ENCODE measurements at regions not wholly inside any gene's neighbourhood (a gene's known extent, or its start where the extent isn't known, plus 50 kb on each side); places are given as distances from the start of the nearest gene placed in this dataset.

DNA sequence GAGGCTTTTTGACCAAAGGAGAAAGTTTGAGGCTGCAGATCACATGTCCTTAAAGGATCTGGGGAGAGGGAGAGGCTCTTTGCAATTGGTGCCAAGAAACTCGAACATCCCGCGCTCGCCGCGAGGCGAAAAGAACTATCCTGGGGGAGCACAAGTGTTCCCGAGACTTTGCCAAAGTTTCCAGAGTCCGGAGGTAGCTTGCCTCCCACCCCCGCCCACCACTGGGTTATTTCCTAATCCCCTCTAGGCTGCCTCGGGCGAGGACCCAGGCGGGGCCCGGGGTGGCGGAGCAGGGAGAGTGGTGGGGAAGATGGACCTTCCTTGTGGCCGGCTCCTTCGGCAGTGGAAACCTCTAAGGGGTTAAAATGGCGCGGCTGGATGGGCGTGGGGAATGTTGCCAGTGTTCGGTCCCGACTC lies 114.5 kb downstream of the KCNRG start:
- peak overlapping the region; percentile 62 to 79 (median 69) for H3K27ac ChIP-seq (replicated peaks in 1 of 4)
- no peaks in the 10 kb centered on the region for H3K9me3 ChIP-seq
- TF ChIP-seq POLR2AphosphoS5 (IDR thresholded peaks at IDR 0.05): no peak
- TF ChIP-seq POLR2A (IDR thresholded peaks at IDR 0.05; ENCODE audit: low read depth): no peak
- TF ChIP-seq EP300 (IDR thresholded peaks at IDR 0.05): no peak
- TF ChIP-seq, protein P1, sequence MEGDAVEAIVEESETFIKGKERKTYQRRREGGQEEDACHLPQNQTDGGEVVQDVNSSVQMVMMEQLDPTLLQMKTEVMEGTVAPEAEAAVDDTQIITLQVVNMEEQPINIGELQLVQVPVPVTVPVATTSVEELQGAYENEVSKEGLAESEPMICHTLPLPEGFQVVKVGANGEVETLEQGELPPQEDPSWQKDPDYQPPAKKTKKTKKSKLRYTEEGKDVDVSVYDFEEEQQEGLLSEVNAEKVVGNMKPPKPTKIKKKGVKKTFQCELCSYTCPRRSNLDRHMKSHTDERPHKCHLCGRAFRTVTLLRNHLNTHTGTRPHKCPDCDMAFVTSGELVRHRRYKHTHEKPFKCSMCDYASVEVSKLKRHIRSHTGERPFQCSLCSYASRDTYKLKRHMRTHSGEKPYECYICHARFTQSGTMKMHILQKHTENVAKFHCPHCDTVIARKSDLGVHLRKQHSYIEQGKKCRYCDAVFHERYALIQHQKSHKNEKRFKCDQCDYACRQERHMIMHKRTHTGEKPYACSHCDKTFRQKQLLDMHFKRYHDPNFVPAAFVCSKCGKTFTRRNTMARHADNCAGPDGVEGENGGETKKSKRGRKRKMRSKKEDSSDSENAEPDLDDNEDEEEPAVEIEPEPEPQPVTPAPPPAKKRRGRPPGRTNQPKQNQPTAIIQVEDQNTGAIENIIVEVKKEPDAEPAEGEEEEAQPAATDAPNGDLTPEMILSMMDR (IDR thresholded peaks at IDR 0.05): no peak
- 17% methylated on average over 9 of the region's 22 CpGs for WGBS
- peak overlapping the region; percentile 52 to 58 (median 53) for H3K4me3 ChIP-seq
- peak; percentile 87 for DNase-seq (ENCODE audit: extremely low spot score)
- peaks cover 3 to 70% (median 50%) of the 10 kb centered on the region in 4 donors for H3K27me3 ChIP-seq
- intact Hi-C loops (cut with DNase I): no loop called here
- peaks cover 10 to 63% (median 56%) of the 10 kb centered on the region in 4 donors for H3K4me1 ChIP-seq
- no peaks in the 10 kb centered on the region for H3K36me3 ChIP-seq

DNA sequence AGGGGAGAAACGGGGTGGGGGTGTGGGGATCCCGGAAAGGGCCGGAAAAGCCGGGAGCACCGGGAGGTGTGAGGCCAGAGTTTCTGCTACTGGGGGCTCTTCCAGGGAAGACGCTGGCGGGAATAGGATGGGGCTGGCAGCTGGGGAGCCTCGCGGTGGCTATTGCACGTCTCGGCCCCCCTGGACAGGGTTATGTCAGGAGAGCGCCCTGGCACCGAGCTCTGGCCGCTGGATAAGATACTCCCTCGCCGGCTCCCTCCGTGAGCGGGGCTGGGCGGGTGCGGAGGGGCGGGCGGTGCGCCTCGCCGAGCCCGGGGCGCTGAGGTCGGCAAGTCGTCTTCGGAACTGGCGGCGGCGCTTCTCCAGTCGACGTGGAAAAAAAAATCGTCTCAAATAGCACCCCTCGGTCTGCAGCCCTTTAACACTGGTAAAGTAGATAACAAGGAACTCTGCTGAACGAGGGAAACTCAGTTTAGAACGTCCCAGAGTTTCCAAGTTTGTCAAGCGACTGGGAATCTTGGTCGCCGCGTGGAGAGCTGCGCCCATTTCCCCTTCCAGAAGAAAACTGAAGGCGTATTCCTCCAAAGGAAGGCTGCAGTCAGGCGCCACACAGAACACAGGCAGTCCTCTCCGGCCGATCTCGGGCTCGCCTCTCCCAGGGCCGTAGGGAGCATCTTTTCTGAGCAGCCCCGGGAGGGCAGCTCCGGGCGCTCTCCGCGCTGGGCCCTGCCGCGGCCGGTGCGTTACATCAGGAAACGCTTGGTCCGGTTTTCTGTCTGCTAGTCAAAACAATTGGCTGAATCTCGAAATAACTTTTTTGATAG lies 115.1 kb downstream of the KCNRG start:
- peak overlapping the region; percentile 62 to 79 (median 69) for H3K27ac ChIP-seq (replicated peaks in 1 of 4)
- H3K4me3 ChIP-seq: peak overlapping the region; percentile 52 to 58 (median 53)
- peak; percentile 91 for DNase-seq (ENCODE audit: extremely low spot score)
- no peaks in the 10 kb centered on the region for H3K9me3 ChIP-seq
- TF ChIP-seq, protein P1 (IDR thresholded peaks at IDR 0.05): no peak
- TF ChIP-seq POLR2A (IDR thresholded peaks at IDR 0.05; ENCODE audit: low read depth): no peak
- peak; percentile 36 to 41 for TF ChIP-seq POLR2AphosphoS5 (IDR thresholded peaks at IDR 0.05)
- TF ChIP-seq EP300 (IDR thresholded peaks at IDR 0.05): no peak
- H3K27me3 ChIP-seq: peaks cover 3 to 70% (median 50%) of the 10 kb centered on the region in 4 donors
- intact Hi-C loops (cut with DNase I): no loop called here
- WGBS: 3% methylated on average over 46 of the region's 63 CpGs
- H3K4me1 ChIP-seq: peaks cover 10 to 63% (median 56%) of the 10 kb centered on the region in 4 donors
- H3K36me3 ChIP-seq: no peaks in the 10 kb centered on the region

DNA sequence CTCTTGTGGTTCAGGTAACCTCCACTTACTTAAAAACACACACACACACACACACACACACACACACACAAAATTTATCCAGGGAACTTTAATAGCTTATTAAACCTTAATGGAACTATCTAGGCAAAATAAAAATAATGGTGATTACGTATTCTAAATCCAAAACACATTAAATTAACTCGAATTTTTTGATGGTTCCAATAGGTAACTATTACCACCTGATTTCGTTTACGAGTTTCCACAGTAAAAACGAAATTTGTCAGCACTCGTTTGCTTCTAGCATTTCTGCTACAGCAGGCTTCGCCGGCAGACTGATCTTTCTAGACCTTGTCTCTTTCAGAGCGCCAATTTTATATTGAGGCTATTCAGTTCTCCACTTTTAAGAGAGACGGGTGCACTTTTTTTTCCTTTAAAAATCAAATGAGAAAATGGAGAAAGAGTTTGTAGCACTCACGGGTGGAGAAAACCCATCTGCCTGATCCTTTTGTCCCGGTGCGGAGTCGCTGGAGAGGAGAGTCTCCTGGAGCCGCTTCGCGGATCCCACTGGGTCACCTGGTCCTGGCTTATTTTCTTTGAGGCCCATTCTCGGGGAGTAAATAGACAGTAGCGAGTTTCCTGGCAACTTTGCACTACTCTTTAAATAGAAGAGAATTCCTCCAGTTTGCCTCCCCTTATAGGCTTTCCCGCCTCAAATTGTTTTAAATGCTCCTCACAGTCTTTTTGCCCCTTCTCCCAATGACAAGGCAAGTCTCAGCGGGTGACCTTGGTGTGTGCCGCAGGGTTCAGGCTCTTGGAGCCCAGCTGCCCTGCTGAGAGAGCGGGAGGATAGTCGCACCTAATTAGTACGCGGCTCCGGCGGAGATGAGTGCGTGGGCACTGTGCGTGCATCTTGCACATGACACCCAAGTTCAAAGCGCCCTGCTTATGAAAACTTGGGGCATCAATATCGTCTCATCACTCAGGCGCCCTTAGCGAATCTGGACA lies 117.0 kb downstream of the KCNRG start:
- peak overlapping the region in 1 of 4 donors; percentile 2 for H3K4me3 ChIP-seq
- peaks cover 3 to 68% (median 50%) of the 10 kb centered on the region in 4 donors for H3K27me3 ChIP-seq
- H3K9me3 ChIP-seq: no peaks in the 10 kb centered on the region
- H3K4me1 ChIP-seq: peaks cover 10 to 49% (median 41%) of the 10 kb centered on the region in 4 donors
- no peaks in the 10 kb centered on the region for H3K36me3 ChIP-seq
- peak; percentile 60 for DNase-seq (ENCODE audit: extremely low spot score)
- H3K27ac ChIP-seq (replicated peaks in 1 of 4): no peak overlapping the region
- whole genome bisulfite sequencing: 43% methylated on average over 34 of the region's 34 CpGs
- TF ChIP-seq, protein P1 (IDR thresholded peaks at IDR 0.05): no peak
- no peak for TF ChIP-seq EP300 (IDR thresholded peaks at IDR 0.05)
- no peak for TF ChIP-seq POLR2AphosphoS5 (IDR thresholded peaks at IDR 0.05)
- no peak for TF ChIP-seq POLR2A (IDR thresholded peaks at IDR 0.05; ENCODE audit: low read depth)
- intact Hi-C loops (cut with DNase I): no loop called here

DNA sequence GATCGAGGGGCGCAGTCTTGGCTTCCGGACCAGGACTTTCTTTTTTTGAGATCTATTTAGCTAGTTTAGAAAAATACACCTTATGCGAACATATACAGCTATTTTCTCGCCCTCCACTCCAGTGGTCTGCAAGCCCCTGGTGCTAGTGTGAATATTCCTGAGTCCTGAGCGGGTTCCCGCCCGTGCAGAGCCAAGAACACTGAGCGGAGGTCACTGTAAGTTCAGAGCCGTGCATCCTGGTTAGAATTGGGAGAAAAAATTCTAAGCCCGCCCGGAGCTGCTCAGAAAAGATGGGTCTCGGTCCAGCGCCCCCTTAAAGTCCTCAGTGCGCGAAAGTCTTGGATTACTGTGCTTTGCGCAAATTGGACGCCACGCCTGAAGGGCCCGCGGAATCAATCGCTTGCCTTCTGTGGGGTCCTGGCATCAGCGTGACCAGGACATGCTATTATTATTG lies 117.7 kb downstream of the KCNRG start:
- WGBS: 52% methylated on average over 15 of the region's 23 CpGs
- H3K4me1 ChIP-seq: peaks cover 10 to 41% (median 34%) of the 10 kb centered on the region in 4 donors
- intact Hi-C loops (cut with DNase I): no loop called here

More for the DNA sequence above, 117.7 kb downstream of the KCNRG start:
- Histone ChIP-seq H3K27me3 (peaks cover 3 to 62% (median 49%) of the 10 kb centered on the region in 4 donors), H3K4me3 (no peak overlapping the region), H3K36me3 (no peaks in the 10 kb centered on the region), H3K27ac (replicated peaks in 1 of 4) (no peak overlapping the region), H3K9me3 (no peaks in the 10 kb centered on the region)
- TF ChIP-seq, protein P1 (IDR thresholded peaks at IDR 0.05): no peak
- TF ChIP-seq POLR2AphosphoS5 (IDR thresholded peaks at IDR 0.05): no peak
- TF ChIP-seq EP300 (IDR thresholded peaks at IDR 0.05): no peak
- TF ChIP-seq POLR2A (IDR thresholded peaks at IDR 0.05; ENCODE audit: low read depth): no peak
- no peak for DNase-seq (ENCODE audit: extremely low spot score)

All from esophagus muscularis mucosa (tissue), 4 donors.